ENCODE measurements at regions not wholly inside any gene's neighbourhood (a gene's known extent, or its start where the extent isn't known, plus 50 kb on each side); places are given as distances from the start of the nearest gene placed in this dataset.
A peak's percentile ranks its signal among the peaks of the same experiment; 100 is the strongest.

DNA sequence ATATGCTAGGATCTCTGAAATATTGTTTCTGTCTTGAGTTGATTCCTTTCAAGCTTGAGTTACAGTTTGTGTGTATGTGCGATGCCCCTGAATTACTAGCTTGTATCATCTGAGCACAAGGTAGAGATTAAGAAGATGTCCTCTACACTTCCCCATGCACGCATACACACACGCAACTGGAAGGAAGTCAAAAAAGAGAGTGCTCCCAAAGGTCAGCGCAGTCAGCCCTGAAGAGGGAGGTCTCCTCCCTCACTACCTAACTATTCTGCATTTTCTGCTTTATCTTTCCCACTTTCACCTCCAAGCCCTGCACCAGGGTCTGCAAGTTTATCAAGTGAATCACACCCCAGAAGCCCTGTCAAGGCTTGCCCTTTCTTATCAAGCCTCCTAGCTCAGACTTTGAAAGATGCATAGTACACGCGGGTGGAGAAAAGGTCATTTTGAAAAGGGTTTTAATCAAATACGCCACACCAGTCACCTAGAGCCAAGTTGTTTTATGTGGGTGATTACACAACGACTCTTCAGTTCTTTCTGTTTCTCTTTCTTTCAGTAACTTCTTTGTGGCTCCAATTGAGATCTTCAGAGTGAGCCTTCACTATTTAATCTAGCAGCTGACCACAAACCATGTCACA is 127.7 kb downstream of the ASB9 start:
- Histone ChIP-seq H3K9me3 (ENCODE audit: low read depth) (no peaks in the 10 kb centered on the region), H3K4me3 (no peak overlapping the region), H2AFZ (no peak overlapping the region), H3K4me2 (peak overlapping the region; percentile 51), H3K27ac (peak overlapping the region; percentile 60), H3K9me2 (replicated peaks; ENCODE audit: insufficient read depth) (no peaks in the 10 kb centered on the region), H3K36me3 (replicated peaks; ENCODE audit: insufficient read depth, low read depth) (no peaks in the 10 kb centered on the region), H3K79me2 (no peaks in the 10 kb centered on the region), H3K4me1 (ENCODE audit: insufficient read depth) (no peaks in the 10 kb centered on the region), H3K27me3 (no peaks in the 10 kb centered on the region), H4K20me1 (ENCODE audit: insufficient read depth, poor library complexity, severe bottlenecking) (no peaks in the 10 kb centered on the region)
- peak; percentile 11 for DNase-seq (ENCODE audit: low spot score)
- no peak for TF ChIP-seq EZH2 (IDR thresholded peaks at IDR 0.05; ENCODE audit: borderline replicate concordance)
- TF ChIP-seq EZH2phosphoT487 (IDR thresholded peaks at IDR 0.05; ENCODE audit: low read depth, severe bottlenecking, unreplicated experiment): no peak
- no peak for TF ChIP-seq CTCF (IDR thresholded peaks at IDR 0.05; ENCODE audit: poor library complexity)
- WGBS (ENCODE audit: low lambda C conversion rate, missing lambda C conversion rate): 70% methylated on average over 8 of the region's 8 CpGs

DNA sequence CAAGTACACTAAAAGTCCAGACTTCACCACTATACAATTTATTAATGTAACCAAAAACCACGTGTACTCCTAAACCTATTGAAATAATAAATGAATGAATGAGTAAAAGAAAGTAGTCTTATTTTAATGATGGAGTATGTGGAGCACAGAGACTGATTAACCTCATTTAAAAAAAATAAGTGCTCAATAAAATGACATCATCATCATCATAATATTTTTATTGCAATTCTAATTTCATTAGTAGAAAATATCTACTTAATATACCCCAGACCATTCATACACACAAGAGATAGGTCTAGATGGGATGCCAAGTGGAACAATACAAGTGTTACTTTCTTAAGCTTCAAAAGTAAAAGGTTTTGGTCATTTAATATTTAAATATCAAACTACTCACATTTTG is 133.1 kb downstream of the ASB9 start:
- Histone ChIP-seq H2AFZ (no peak overlapping the region), H3K79me2 (no peaks in the 10 kb centered on the region), H3K4me1 (ENCODE audit: insufficient read depth) (no peaks in the 10 kb centered on the region), H3K4me3 (no peak overlapping the region), H3K27ac (no peak overlapping the region), H4K20me1 (ENCODE audit: insufficient read depth, poor library complexity, severe bottlenecking) (no peaks in the 10 kb centered on the region), H3K4me2 (no peak overlapping the region), H3K9me3 (ENCODE audit: low read depth) (no peaks in the 10 kb centered on the region), H3K9me2 (replicated peaks; ENCODE audit: insufficient read depth) (no peaks in the 10 kb centered on the region), H3K36me3 (replicated peaks; ENCODE audit: insufficient read depth, low read depth) (no peaks in the 10 kb centered on the region), H3K27me3 (no peaks in the 10 kb centered on the region)
- WGBS (ENCODE audit: low lambda C conversion rate, missing lambda C conversion rate): 43% methylated on average over 1 of the region's 1 CpG
- DNase-seq (ENCODE audit: low spot score): no peak
- no peak for TF ChIP-seq EZH2phosphoT487 (IDR thresholded peaks at IDR 0.05; ENCODE audit: low read depth, severe bottlenecking, unreplicated experiment)
- TF ChIP-seq CTCF (IDR thresholded peaks at IDR 0.05; ENCODE audit: poor library complexity): no peak

- Histone ChIP-seq H2AFZ (no peak overlapping the region), H3K9me3 (ENCODE audit: low read depth) (no peaks in the 10 kb centered on the region), H4K20me1 (ENCODE audit: insufficient read depth, poor library complexity, severe bottlenecking) (no peaks in the 10 kb centered on the region), H3K4me1 (ENCODE audit: insufficient read depth) (no peaks in the 10 kb centered on the region), H3K27ac (peak overlapping the region; percentile 27), H3K9me2 (replicated peaks; ENCODE audit: insufficient read depth) (no peaks in the 10 kb centered on the region), H3K4me3 (no peak overlapping the region), H3K27me3 (no peaks in the 10 kb centered on the region), H3K4me2 (no peak overlapping the region), H3K79me2 (no peaks in the 10 kb centered on the region), H3K36me3 (replicated peaks; ENCODE audit: insufficient read depth, low read depth) (no peaks in the 10 kb centered on the region)
- TF ChIP-seq CTCF (IDR thresholded peaks at IDR 0.05; ENCODE audit: poor library complexity) (no peak), EZH2phosphoT487 (IDR thresholded peaks at IDR 0.05; ENCODE audit: low read depth, severe bottlenecking, unreplicated experiment) (no peak), EZH2 (IDR thresholded peaks at IDR 0.05; ENCODE audit: borderline replicate concordance) (no peak)
- DNase-seq (ENCODE audit: low spot score): no peak
Measured at GRCh38 chrX:15129412-15129811, 140.5 kb downstream of the ASB9 start.

GRCh38 chrX:15128861-15129260 is 141.0 kb downstream of the ASB9 start:
- Histone ChIP-seq H3K4me1 (ENCODE audit: insufficient read depth) (no peaks in the 10 kb centered on the region), H3K27me3 (no peaks in the 10 kb centered on the region), H3K36me3 (replicated peaks; ENCODE audit: insufficient read depth, low read depth) (no peaks in the 10 kb centered on the region), H3K9me2 (replicated peaks; ENCODE audit: insufficient read depth) (no peaks in the 10 kb centered on the region), H3K79me2 (no peaks in the 10 kb centered on the region), H2AFZ (no peak overlapping the region), H3K27ac (peak overlapping the region; percentile 32), H4K20me1 (ENCODE audit: insufficient read depth, poor library complexity, severe bottlenecking) (no peaks in the 10 kb centered on the region), H3K4me2 (no peak overlapping the region), H3K4me3 (no peak overlapping the region), H3K9me3 (ENCODE audit: low read depth) (no peaks in the 10 kb centered on the region)
- no peak for TF ChIP-seq EZH2phosphoT487 (IDR thresholded peaks at IDR 0.05; ENCODE audit: low read depth, severe bottlenecking, unreplicated experiment)
- no peak for TF ChIP-seq EZH2 (IDR thresholded peaks at IDR 0.05; ENCODE audit: borderline replicate concordance)
- TF ChIP-seq CTCF (IDR thresholded peaks at IDR 0.05; ENCODE audit: poor library complexity): no peak
- peak; percentile 7 for DNase-seq (ENCODE audit: low spot score)
